HT-29 (cell line): ENCODE measurements at regions not wholly inside any gene's neighbourhood (a gene's known extent, or its start where the extent isn't known, plus 50 kb on each side); places are given as distances from the start of the nearest gene placed in this dataset.
"Not testable (repeated sequence)": the region's sequence is repeated elsewhere in the genome, so short reads cannot be mapped to it uniquely, and the experiment has no call there.

Experiments
- DNase-seq: peaks from one replicate; pipeline ENCODE4 v3.0.0-alpha.2; 2015; ENCODE audit warnings: low spot score

- DNase-seq: no peak
These were observed 711.4 kb downstream of the MATN1 start for GRCh38 chr1:30011970-30012369.

- DNase-seq: no peak
These were observed 712.8 kb downstream of the MATN1 start for GRCh38 chr1:30010506-30011106.

GRCh38 chr1:30009720-30010119 lies 713.7 kb downstream of the MATN1 start:
- no peak for DNase-seq

GRCh38 chr1:30008998-30009657 lies 714.3 kb downstream of the MATN1 start:
- peak; percentile 38 for DNase-seq

- no peak for DNase-seq
These were observed 714.9 kb downstream of the MATN1 start for GRCh38 chr1:30008372-30008997.

GRCh38 chr1:30005972-30006619 lies 717.3 kb downstream of the MATN1 start:
- DNase-seq: peak; percentile 33

DNA sequence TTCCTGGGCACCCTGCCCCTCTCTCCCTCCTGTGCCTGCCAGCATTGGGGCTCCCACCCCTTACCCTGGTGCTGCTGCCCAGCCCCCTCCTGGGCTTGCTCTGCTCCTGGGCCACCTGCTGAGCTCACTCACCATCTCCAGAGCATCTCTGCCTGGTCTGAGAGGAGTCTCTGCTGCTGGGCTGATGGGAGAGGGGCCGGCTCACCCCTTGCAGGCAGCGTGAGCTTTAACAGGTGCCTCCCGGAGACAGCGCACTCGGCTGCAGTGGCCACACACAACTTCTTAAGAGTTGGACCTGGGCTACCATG lies 721.7 kb downstream of the MATN1 start:
- no peak for DNase-seq

DNA sequence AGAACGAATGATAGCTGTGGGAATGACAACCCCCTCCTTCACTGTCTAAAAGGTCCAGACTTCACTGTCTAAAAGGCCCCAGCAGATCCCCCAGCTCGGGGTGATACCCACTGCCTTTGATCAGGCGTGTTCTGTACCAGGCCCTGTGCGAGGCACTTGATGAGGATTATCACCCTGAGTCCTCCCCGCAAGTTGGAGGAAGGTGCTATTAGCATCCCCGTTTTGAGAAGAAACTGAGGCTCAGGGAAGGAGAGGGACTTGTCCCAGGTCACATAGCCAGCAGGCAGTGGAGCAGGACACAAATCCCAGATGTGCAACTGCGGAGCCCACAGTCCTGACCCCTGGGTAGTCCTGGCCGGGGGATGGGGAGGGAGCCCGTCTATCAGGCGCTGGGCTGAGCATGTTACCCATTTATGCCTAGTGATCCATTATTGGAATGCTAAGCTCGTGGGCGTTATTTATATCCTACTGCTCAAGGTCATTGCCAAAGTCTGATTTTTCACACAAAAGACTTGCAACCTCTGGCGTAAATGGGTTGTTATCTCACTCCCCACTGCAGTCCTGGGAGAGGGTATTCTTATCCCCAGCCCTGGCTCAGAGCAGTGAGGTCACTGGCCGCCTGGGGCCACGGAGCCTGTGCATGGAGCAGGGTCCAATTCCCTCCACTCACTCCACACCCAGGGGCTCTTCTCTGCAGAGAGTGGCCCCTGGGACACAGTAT lies 722.2 kb downstream of the MATN1 start:
- DNase-seq: no peak

- DNase-seq: no peak
These were observed 723.1 kb downstream of the MATN1 start for GRCh38 chr1:30000266-30000665.

GRCh38 chr1:29999595-29999994 lies 723.8 kb downstream of the MATN1 start:
- no peak for DNase-seq

DNA sequence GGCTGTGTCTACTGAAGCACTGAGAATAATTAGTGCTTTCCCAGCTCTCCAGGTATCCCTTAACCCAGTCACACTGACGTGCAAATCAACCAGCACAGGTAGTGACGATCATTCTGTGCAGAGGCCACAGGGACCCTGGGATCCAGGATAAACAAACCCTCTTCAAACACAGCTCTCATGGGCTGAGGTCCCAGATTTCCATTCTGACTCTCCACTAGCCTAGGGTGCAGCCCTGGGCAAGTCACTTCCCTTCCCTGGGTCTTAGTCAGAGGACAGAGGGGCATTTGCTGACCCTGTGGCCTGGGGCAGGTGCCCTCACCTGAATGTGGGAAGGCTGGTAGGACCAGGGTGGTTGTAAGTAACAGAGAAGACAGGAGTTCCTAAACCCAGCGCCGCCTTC lies 724.7 kb downstream of the MATN1 start:
- no peak for DNase-seq

GRCh38 chr1:29997818-29998217 lies 725.6 kb downstream of the MATN1 start:
- not testable (repeated sequence) for DNase-seq

DNA sequence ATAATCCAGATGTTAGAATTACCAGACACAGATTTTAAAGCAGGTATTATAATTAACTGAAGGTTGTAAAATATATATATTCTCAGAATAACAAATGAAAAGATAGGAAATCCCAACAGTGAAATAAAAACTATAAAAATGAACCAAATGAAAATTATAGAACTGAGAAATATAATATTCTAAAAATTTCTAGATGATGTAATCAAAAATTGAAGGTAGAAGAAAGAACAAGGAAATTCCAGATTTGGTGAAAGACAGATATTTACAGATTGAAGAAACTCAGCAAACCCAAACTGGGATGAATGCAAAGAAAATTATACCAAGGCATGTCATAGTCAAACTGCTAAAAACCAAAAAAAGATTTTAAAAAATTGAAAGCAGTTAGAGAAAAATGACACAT lies 729.4 kb downstream of the MATN1 start:
- no peak for DNase-seq

- no peak for DNase-seq
These were observed 731.6 kb downstream of the MATN1 start for GRCh38 chr1:29991815-29992214.

- DNase-seq: no peak
These were observed 732.4 kb downstream of the MATN1 start for GRCh38 chr1:29991025-29991424.

- no peak for DNase-seq
These were observed 733.1 kb downstream of the MATN1 start for GRCh38 chr1:29990304-29990703.

DNA sequence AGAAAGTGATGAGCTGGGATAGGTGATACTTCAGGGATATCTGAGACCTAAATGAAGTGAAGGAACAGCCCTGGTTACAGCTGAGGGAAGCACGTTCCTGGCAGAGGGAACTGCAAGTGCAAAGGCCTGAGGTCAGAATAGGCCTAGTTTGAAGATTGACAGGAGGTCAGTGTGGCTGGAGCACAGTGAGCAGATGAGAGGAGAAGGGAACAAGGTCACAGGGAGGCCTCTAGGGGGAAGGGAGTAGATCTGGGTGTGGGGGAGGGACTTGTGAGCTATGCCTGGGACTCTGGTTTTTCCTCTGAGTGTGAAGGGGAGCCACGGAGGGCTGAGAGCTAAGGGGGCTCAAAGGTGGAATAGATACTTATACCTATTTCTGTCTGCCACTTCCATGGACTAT lies 736.4 kb downstream of the MATN1 start:
- no peak for DNase-seq

- DNase-seq: no peak
These were observed 737.8 kb downstream of the MATN1 start for GRCh38 chr1:29985606-29985945.

- peak; percentile 74 for DNase-seq
These were observed 738.4 kb downstream of the MATN1 start for GRCh38 chr1:29984862-29985605.

GRCh38 chr1:29984166-29984861 lies 739.1 kb downstream of the MATN1 start:
- peak; percentile 48 for DNase-seq

GRCh38 chr1:29983321-29983720 lies 740.1 kb downstream of the MATN1 start:
- DNase-seq: no peak
